PFSK-1 (cell line): ENCODE measurements at regions not wholly inside any gene's neighbourhood (a gene's known extent, or its start where the extent isn't known, plus 50 kb on each side); places are given as distances from the start of the nearest gene placed in this dataset.

Source experiments
- FOXP2 ChIP-seq: optimal IDR thresholded peaks from 2 replicates; pipeline ENCODE3; 2011; ENCODE audit warnings: borderline replicate concordance, control low read depth, inconsistent platforms; ENCODE audit not compliant: insufficient read depth; ENCODE audit errors: extremely low read length, extremely low read depth
- POLR2AphosphoS5 ChIP-seq: IDR thresholded peaks from 2 replicates; pipeline ENCODE4 v1.6.1; 2012; ENCODE audit warnings: low read depth, mild to moderate bottlenecking, control low read depth, low read length, moderate library complexity
- SIN3A ChIP-seq: IDR thresholded peaks from 2 replicates; pipeline ENCODE4 v1.6.1; 2012; ENCODE audit warnings: mild to moderate bottlenecking, low read length, moderate library complexity, borderline replicate concordance; ENCODE audit not compliant: insufficient read depth
- TAF1 ChIP-seq: IDR thresholded peaks from 2 replicates; pipeline ENCODE4 v1.6.1; 2012; ENCODE audit warnings: low read length, control low read depth, borderline replicate concordance; ENCODE audit not compliant: insufficient read depth
- TF ChIP-seq, protein P1 (sequence below), 2 experiments: IDR thresholded peaks; 2 replicates each; pipeline versions ENCODE4 v1.6.1 to v1.8.0; 2011 to 2012; ENCODE audit warnings: low read depth in 2 of 2, low read length in 2 of 2, control low read depth in 1 of 2, inconsistent platforms in 1 of 2, mild to moderate bottlenecking in 1 of 2, moderate library complexity in 1 of 2; ENCODE audit not compliant: insufficient read depth in 1 of 2

GRCh38 chr5:92514896-92515295 lies 1066.1 kb downstream of the NR2F1-AS1 start:
- no peak for TF ChIP-seq SIN3A
- TF ChIP-seq, protein P1, sequence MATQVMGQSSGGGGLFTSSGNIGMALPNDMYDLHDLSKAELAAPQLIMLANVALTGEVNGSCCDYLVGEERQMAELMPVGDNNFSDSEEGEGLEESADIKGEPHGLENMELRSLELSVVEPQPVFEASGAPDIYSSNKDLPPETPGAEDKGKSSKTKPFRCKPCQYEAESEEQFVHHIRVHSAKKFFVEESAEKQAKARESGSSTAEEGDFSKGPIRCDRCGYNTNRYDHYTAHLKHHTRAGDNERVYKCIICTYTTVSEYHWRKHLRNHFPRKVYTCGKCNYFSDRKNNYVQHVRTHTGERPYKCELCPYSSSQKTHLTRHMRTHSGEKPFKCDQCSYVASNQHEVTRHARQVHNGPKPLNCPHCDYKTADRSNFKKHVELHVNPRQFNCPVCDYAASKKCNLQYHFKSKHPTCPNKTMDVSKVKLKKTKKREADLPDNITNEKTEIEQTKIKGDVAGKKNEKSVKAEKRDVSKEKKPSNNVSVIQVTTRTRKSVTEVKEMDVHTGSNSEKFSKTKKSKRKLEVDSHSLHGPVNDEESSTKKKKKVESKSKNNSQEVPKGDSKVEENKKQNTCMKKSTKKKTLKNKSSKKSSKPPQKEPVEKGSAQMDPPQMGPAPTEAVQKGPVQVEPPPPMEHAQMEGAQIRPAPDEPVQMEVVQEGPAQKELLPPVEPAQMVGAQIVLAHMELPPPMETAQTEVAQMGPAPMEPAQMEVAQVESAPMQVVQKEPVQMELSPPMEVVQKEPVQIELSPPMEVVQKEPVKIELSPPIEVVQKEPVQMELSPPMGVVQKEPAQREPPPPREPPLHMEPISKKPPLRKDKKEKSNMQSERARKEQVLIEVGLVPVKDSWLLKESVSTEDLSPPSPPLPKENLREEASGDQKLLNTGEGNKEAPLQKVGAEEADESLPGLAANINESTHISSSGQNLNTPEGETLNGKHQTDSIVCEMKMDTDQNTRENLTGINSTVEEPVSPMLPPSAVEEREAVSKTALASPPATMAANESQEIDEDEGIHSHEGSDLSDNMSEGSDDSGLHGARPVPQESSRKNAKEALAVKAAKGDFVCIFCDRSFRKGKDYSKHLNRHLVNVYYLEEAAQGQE (IDR thresholded peaks at IDR 0.05; ENCODE audit: insufficient read depth in 1 of 2, low read depth in 2 of 2, low read length in 2 of 2) = no peak
- TF ChIP-seq FOXP2 = no peak
- TF ChIP-seq POLR2AphosphoS5 = no peak
- no peak for TF ChIP-seq TAF1

DNA sequence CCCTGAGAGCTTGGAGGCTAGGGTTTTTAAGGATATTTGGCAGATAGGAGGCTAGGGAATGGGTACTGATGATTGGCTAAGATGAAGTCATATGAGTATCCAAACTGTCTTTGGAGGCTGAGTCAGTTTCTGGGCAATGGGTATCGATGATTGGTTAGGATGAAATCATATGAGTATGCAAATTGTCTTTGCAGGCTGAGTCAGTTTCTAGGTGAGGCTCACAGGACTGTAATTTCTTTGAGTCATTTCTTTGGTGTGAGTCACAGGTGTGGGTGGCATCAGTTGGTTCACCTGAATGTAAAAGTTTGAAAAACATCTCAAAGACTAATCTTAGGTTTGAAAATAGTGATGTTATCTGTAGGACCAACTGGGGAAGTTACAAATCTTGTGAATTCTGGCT lies 1068.0 kb downstream of the NR2F1-AS1 start:
- TF ChIP-seq SIN3A = no peak
- TF ChIP-seq, protein P1 (IDR thresholded peaks at IDR 0.05; ENCODE audit: insufficient read depth in 1 of 2, low read depth in 2 of 2, low read length in 2 of 2) = no peak
- no peak for TF ChIP-seq FOXP2
- no peak for TF ChIP-seq POLR2AphosphoS5
- TF ChIP-seq TAF1 = no peak

DNA sequence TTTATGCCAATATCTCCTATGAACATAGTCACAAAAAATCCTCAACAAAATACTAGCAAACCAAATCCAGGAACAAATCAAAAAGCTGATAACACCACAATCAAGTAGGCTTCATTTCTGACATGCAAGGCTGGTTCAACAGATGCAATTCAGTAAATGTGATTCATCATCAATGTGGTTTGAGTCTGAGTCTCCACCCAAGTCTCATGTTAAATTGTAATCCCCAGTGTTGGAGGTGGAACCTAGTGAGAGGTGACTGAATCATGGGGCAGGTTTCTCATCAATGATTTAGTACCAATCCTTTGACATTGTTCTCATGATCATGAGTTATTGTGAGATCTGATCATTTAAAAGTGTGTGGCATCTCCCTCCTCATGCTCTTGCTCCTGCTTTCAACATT lies 1072.7 kb downstream of the NR2F1-AS1 start:
- TF ChIP-seq SIN3A = no peak
- TF ChIP-seq POLR2AphosphoS5 = no peak
- TF ChIP-seq FOXP2 = no peak
- TF ChIP-seq, protein P1 (IDR thresholded peaks at IDR 0.05; ENCODE audit: insufficient read depth in 1 of 2, low read depth in 2 of 2, low read length in 2 of 2) = no peak
- no peak for TF ChIP-seq TAF1

DNA sequence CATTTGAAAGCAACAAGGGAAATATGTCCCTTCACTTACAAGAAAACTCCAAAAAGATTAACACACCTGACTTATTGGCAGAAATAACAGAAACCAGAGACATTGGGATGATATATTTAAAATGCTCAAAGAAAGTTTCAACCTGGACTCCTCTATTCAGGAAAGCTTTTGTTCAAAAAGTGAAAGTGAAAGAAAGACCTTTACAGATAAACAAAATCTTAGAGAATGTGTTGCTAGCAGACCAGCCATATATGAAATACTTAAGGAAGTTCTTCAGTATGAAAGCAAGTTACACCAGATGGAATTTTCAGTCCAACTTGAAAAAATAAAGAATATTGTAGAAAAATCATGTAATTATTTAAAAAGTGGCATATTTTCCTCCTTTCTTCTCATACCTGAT lies 1075.1 kb downstream of the NR2F1-AS1 start:
- no peak for TF ChIP-seq POLR2AphosphoS5
- no peak for TF ChIP-seq FOXP2
- no peak for TF ChIP-seq TAF1
- TF ChIP-seq SIN3A = no peak
- TF ChIP-seq, protein P1 (IDR thresholded peaks at IDR 0.05; ENCODE audit: insufficient read depth in 1 of 2, low read depth in 2 of 2, low read length in 2 of 2) = no peak

DNA sequence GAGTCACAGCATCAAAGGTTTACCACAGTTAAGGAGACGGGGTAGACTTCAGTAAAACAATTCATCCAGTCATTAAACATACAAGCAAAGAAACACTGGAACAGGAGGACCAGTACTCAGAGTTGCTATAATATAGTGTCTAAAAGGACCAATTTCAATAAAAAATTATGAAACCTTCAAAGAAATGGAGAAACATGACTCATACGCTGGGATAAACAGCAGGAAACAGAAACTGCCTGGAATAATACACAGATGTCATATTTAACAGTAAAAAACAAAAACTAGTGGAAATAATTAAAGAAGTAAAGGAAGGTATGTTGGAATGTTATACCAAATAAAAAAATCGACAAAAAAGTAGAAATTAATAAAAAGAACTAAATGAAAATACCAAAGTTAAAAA lies 1075.9 kb downstream of the NR2F1-AS1 start:
- TF ChIP-seq, protein P1 (IDR thresholded peaks at IDR 0.05; ENCODE audit: insufficient read depth in 1 of 2, low read depth in 2 of 2, low read length in 2 of 2) = no peak
- TF ChIP-seq FOXP2 = no peak
- no peak for TF ChIP-seq TAF1
- no peak for TF ChIP-seq SIN3A
- no peak for TF ChIP-seq POLR2AphosphoS5
